Right lobe of liver (tissue), 6 donors: ENCODE measurements at regions not wholly inside any gene's neighbourhood (a gene's known extent, or its start where the extent isn't known, plus 50 kb on each side); places are given as distances from the start of the nearest gene placed in this dataset.

Experiments
- ATAC-seq, 4 donors: fragments of 200-7000 bp; cut with Tn5 transposase; one replicate each; pipeline ENCODE4 v1.9.1; 2020; ENCODE audit warnings: mild to moderate bottlenecking in 4 of 4, moderate library complexity in 4 of 4
- DNase-seq, 3 donors: peaks; one replicate each; pipeline ENCODE4 v3.0.0-alpha.2; 2020
- H3K27ac ChIP-seq, 3 donors: fragments of 200-600 bp; one replicate each; pipeline ENCODE4 v1.8.0; 2022
- H3K27me3 ChIP-seq, 2 donors: fragments of 200-600 bp; one replicate each; pipeline ENCODE4 v1.8.0; 2022
- H3K36me3 ChIP-seq, 4 donors: fragments of 200-600 bp; sonication (generic) in 1 of 4; one replicate each; pipeline versions ENCODE4 v1.5.1 to v1.8.0; 2017 to 2022; ENCODE audit warnings: control low read depth in 1 of 4
- H3K4me1 ChIP-seq, 4 donors: fragments of 200-600 bp; sonication (generic) in 1 of 4; one replicate each; pipeline versions ENCODE4 v1.5.1 to v1.8.0; 2017 to 2022; ENCODE audit warnings: control low read depth in 1 of 4
- H3K4me3 ChIP-seq, 3 donors: fragments of 200-600 bp; one replicate each; pipeline ENCODE4 v1.8.0; 2022
- H3K9me3 ChIP-seq, 4 donors: fragments of 200-600 bp; sonication (generic) in 1 of 4; one replicate each; pipeline versions ENCODE4 v1.5.1 to v1.8.0; 2017 to 2022; ENCODE audit warnings: control low read depth in 1 of 4
- CTCF ChIP-seq, 4 donors: fragments of 200-600 bp in 3 of 4; fragments of 450-650 bp in 1 of 4; IDR thresholded peaks; one replicate each; pipeline versions ENCODE4 v1.5.1 to v1.8.0; 2016 to 2022; ENCODE audit warnings: antibody characterized with exemption in 4 of 4, mild to moderate bottlenecking in 2 of 4
- POLR2A ChIP-seq: fragments of 450-650 bp; IDR thresholded peaks from one replicate; pipeline ENCODE4 v1.6.1; 2017; ENCODE audit warnings: antibody characterized with exemption, mild to moderate bottlenecking
- WGBS: methylation state at CpG from one replicate; pipeline ENCODE4 v1.1.6; 2018; ENCODE audit warnings: low coverage, low lambda C conversion rate; ENCODE audit not compliant: insufficient coverage; ENCODE audit errors: missing lambda C conversion rate; 5-methylcytosine and 5-hydroxymethylcytosine counted together
- intact Hi-C, 2 donors: fragments of 100-400 bp; cut with DNase I; formaldehyde crosslinking; loops; one replicate each; pipeline versions ENCODE4 v1.11.2 to v1.14.1; 2022
- donor health status: DM: no; HTN: yes; CAD: no.
- donor health status: DM: no; HTN: no; CAD: no.
- donor health status: DM: no; HTN: no; CAD: no.
- donor health status: DM: no; HTN: yes; CAD: no.
- donor health status: DM: no; HTN: yes; CAD: no.

DNA sequence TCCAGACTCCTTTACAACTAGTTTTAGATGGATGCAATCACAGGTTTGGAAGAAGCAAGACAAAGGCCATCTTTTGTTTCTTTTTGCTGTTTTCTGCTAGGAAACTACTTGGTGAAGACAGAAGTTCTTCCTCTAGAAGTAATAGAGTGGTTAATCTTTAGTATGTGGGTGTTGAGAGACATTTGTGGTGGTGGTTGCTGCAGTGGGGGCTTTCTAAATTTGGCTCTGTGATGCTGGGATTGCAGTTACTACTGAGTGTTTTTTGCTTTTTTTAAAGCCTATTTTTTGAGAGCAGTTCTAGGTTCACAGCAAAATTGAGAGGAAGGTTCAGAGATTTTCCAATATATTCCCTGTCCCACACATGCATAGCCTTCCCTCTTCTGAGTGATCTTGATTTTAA, 120.0 kb downstream of the AASDHPPT start:
- intact Hi-C loops, result no loop called here
- ATAC-seq (no peak), DNase-seq (no peak)

DNA sequence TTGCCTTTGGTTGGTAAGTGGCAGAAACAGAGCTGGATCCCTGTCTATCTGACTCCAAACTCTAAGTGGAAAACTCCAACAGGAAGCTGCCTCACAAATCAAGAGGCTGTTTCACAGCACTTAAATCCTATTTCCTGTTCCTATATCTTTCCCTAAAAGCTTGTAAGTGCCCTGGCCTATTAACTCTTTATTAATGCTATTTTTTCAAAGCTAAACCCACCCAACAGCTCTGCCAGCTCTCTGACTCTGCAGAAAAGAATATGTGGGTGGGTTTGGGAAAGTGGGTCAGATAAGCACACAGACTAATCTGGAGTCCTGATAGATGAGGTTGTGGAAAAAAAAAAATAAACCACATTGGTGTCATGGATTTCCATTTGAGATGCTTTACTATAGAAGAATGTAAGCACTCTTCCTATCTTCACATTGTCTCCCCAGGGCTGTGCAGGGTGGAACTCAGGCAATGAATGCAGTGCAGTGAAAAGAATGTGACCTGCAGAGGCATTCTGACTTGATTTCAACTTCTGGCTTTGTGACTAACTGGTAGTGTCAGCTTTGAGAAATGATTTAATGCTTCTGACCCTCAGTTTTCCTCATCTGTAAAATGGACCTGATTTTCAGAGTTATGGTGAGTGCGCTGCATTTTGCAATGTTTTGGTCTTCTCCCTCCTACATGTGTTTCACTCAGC, 125.6 kb downstream of the AASDHPPT start:
- intact Hi-C loops, result no loop called here
- ATAC-seq (no peak), DNase-seq (no peak)
- H3K36me3 ChIP-seq, result no peaks in the 10 kb centered on the region
- no peaks in the 10 kb centered on the region for H3K4me1 ChIP-seq
- no peak overlapping the region for H3K27ac ChIP-seq
- H3K9me3 ChIP-seq, result no peaks in the 10 kb centered on the region
- TF ChIP-seq CTCF (IDR thresholded peaks at IDR 0.05), result no peak
- H3K27me3 ChIP-seq, result no peaks in the 10 kb centered on the region
- WGBS, result 63% methylated on average over 1 of the region's 1 CpG
- H3K4me3 ChIP-seq, result no peak overlapping the region

More for the DNA sequence above, 120.0 kb downstream of the AASDHPPT start:
- no peaks in the 10 kb centered on the region for H3K9me3 ChIP-seq
- no peaks in the 10 kb centered on the region for H3K4me1 ChIP-seq
- TF ChIP-seq CTCF (IDR thresholded peaks at IDR 0.05) (no peak), POLR2A (no peak)
- no peak overlapping the region for H3K4me3 ChIP-seq
- H3K27me3 ChIP-seq, result no peaks in the 10 kb centered on the region
- no peak overlapping the region for H3K27ac ChIP-seq
- H3K36me3 ChIP-seq, result no peaks in the 10 kb centered on the region

DNA sequence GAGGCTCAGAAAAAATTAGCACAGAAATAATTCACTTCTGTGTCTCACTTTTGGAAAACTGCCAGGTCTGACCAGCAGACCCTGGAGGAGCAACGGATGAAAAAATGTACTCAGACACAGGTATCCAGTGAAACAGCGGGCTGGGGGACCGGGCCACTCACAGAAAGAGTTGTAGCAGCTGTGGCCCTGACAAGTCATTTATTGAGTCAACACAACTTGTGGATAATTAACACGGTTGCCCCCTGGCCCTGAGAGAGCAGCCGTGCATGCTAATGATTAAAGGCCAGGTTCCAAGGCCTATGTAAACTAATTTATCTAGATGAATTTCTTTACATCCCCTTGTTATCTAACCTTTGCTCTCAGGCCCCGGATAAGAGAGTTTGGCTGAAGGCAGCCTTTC, 131.3 kb downstream of the AASDHPPT start:
- no peak overlapping the region for H3K27ac ChIP-seq

GRCh38 chr11:106212081-106212480, 134.6 kb downstream of the AASDHPPT start:
- intact Hi-C loops, result no loop called here
- WGBS, result 77% methylated on average over 2 of the region's 2 CpGs
- Histone ChIP-seq H3K27me3 (no peaks in the 10 kb centered on the region), H3K36me3 (no peaks in the 10 kb centered on the region), H3K4me1 (no peaks in the 10 kb centered on the region), H3K4me3 (no peak overlapping the region), H3K9me3 (no peaks in the 10 kb centered on the region), H3K27ac (no peak overlapping the region)
- ATAC-seq (no peak), DNase-seq (no peak)
- TF ChIP-seq POLR2A (no peak), CTCF (IDR thresholded peaks at IDR 0.05) (no peak)

More for the DNA sequence above, 131.3 kb downstream of the AASDHPPT start:
- ATAC-seq (no peak), DNase-seq (no peak)
- no peaks in the 10 kb centered on the region for H3K36me3 ChIP-seq
- intact Hi-C loops, result no loop called here
- TF ChIP-seq POLR2A (no peak), CTCF (IDR thresholded peaks at IDR 0.05) (no peak)
- WGBS, result 24% methylated on average over 6 of the region's 6 CpGs
- no peaks in the 10 kb centered on the region for H3K4me1 ChIP-seq
- no peaks in the 10 kb centered on the region for H3K27me3 ChIP-seq
- no peak overlapping the region for H3K4me3 ChIP-seq
- no peaks in the 10 kb centered on the region for H3K9me3 ChIP-seq

DNA sequence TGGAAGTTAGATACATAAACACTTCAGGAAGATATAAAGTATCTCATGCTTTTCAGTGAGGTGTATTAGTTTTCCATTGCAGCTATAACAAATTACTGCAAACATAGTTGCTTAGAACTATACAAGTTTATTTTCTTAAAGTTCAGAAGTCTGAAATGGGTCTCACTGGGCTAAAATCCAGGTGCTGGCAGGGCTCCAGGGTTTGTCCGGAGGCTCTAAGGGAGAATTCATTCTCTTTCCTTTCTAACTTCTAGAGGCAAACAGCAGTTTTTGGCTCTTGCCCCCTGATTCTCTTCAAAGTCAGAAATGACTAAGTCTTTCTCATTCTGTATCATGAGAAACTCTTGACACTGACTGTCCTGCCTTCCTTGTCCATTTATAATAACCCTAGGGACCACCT, 138.8 kb downstream of the AASDHPPT start:
- H3K27ac ChIP-seq, result no peak overlapping the region
- H3K27me3 ChIP-seq, result no peaks in the 10 kb centered on the region
- TF ChIP-seq POLR2A (no peak), CTCF (IDR thresholded peaks at IDR 0.05) (no peak)
- ATAC-seq (no peak), DNase-seq (no peak)
- intact Hi-C loops, result no loop called here
- WGBS, result 45% methylated on average over 1 of the region's 1 CpG
- H3K36me3 ChIP-seq, result no peaks in the 10 kb centered on the region
- no peak overlapping the region for H3K4me3 ChIP-seq
- no peaks in the 10 kb centered on the region for H3K9me3 ChIP-seq
- no peaks in the 10 kb centered on the region for H3K4me1 ChIP-seq
